GM12891 (cell line): ENCODE measurements at regions not wholly inside any gene's neighbourhood (a gene's known extent, or its start where the extent isn't known, plus 50 kb on each side); places are given as distances from the start of the nearest gene placed in this dataset.

ENCODE experiments used
- DNase-seq: peaks from one replicate; pipeline ENCODE4 v3.0.0; 2011; ENCODE audit warnings: low spot score; ENCODE audit not compliant: insufficient read length
- FAIRE-seq: peaks from 2 replicates; lab custom pipeline; 2011; peaks lifted over from hg19 to GRCh38; lab: Jason Lieb, UNC
- PAX5 ChIP-seq: IDR thresholded peaks from 2 replicates; pipeline ENCODE4 v1.6.1; 2011; ENCODE audit warnings: low read length, moderate library complexity, mild to moderate bottlenecking; ENCODE audit not compliant: insufficient read depth, severe bottlenecking
- POLR2A ChIP-seq: IDR thresholded peaks from 2 replicates; pipeline ENCODE4 v1.6.1; 2011; ENCODE audit warnings: low read depth, low read length, control low read depth
- POLR2AphosphoS5 ChIP-seq: IDR thresholded peaks from 2 replicates; pipeline ENCODE4 v1.6.1; 2011; ENCODE audit warnings: low read depth, low read length, control low read depth
- POU2F2 ChIP-seq: IDR thresholded peaks from 2 replicates; pipeline ENCODE4 v1.6.1; 2011; ENCODE audit warnings: low read depth, mild to moderate bottlenecking, control low read depth, low read length, moderate library complexity
- SPI1 ChIP-seq: IDR thresholded peaks from 2 replicates; pipeline ENCODE4 v1.6.1; 2011; ENCODE audit warnings: low read depth, low read length, control low read depth
- TAF1 ChIP-seq: IDR thresholded peaks from 2 replicates; pipeline ENCODE4 v1.6.1; 2011; ENCODE audit warnings: low read depth, low read length, control low read depth

- FAIRE-seq (no peak), DNase-seq (no peak)
- no peak for TF ChIP-seq PAX5
- TF ChIP-seq POLR2A, result no peak
- no peak for TF ChIP-seq TAF1
- TF ChIP-seq POU2F2, result no peak
- TF ChIP-seq SPI1, result no peak
- no peak for TF ChIP-seq POLR2AphosphoS5
Observed at GRCh38 chr5:2522372-2522771, 229.1 kb downstream of the IRX2 start.

GRCh38 chr5:2519153-2519552 lies 232.3 kb downstream of the IRX2 start:
- DNase-seq (no peak), FAIRE-seq (no peak)
- TF ChIP-seq POLR2A (no peak), POU2F2 (no peak), POLR2AphosphoS5 (no peak), TAF1 (no peak), SPI1 (no peak), PAX5 (no peak)

GRCh38 chr5:2517451-2517850 lies 234.0 kb downstream of the IRX2 start:
- DNase-seq (no peak), FAIRE-seq (no peak)
- no peak for TF ChIP-seq POLR2AphosphoS5
- no peak for TF ChIP-seq POU2F2
- TF ChIP-seq POLR2A, result no peak
- TF ChIP-seq TAF1, result no peak
- no peak for TF ChIP-seq SPI1
- TF ChIP-seq PAX5, result no peak

GRCh38 chr5:2515180-2515764 lies 236.2 kb downstream of the IRX2 start:
- FAIRE-seq, result no peak
- no peak for TF ChIP-seq POLR2A
- no peak for TF ChIP-seq SPI1
- no peak for TF ChIP-seq POU2F2
- TF ChIP-seq PAX5, result no peak
- no peak for TF ChIP-seq TAF1
- no peak for DNase-seq

DNA sequence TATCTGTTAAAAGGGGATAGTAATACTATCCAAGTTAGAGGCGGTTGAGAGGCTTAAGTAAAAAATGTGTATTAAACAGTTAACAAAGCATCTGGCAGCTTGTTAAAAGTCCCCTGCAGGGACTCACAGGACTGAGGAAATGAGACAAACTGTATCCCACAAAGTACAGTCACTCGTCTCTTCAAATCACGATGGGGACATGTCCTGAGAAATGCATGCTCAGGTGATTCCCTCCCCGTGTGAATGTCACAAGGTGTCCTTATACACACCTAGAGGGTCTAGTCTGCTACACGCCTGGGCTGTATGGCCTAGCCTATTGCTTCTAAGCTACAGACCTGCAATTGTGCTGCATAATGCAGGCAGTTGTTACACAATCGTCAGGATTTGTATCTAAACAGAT lies 237.0 kb downstream of the IRX2 start:
- DNase-seq (no peak), FAIRE-seq (no peak)
- TF ChIP-seq POLR2A (no peak), POLR2AphosphoS5 (no peak), POU2F2 (no peak), PAX5 (no peak), TAF1 (no peak), SPI1 (no peak)

DNA sequence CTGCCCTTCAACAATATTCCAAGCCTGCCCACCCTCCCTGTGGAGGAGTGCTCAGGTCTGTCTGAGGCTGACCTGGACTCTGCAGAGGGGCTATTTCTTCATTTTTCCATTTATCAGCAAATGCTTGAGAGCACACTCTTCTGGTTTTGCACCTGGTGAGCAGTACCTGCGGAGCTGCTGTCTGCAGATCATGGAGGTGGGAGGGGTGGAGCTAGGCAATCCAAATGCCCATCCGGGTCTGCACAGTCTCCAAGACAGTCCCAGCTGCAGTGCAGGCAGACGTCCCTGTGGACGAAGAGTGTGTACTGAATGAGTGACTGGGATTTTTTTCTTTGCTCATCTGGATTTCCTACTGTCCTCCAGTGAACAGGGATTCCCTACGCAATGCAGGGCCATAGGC lies 239.8 kb downstream of the IRX2 start:
- TF ChIP-seq POU2F2, result no peak
- no peak for TF ChIP-seq PAX5
- TF ChIP-seq SPI1, result no peak
- TF ChIP-seq POLR2AphosphoS5, result no peak
- TF ChIP-seq POLR2A, result no peak
- no peak for TF ChIP-seq TAF1
- no peak for FAIRE-seq
- no peak for DNase-seq

- DNase-seq (no peak), FAIRE-seq (no peak)
- TF ChIP-seq PAX5 (no peak), TAF1 (no peak), POLR2A (no peak), POU2F2 (no peak), POLR2AphosphoS5 (no peak), SPI1 (no peak)
Observed at GRCh38 chr5:2511126-2511525, 240.4 kb downstream of the IRX2 start.

- DNase-seq (no peak), FAIRE-seq (no peak)
- TF ChIP-seq POU2F2, result no peak
- no peak for TF ChIP-seq TAF1
- no peak for TF ChIP-seq PAX5
- TF ChIP-seq SPI1, result no peak
- no peak for TF ChIP-seq POLR2A
- TF ChIP-seq POLR2AphosphoS5, result no peak
Observed at GRCh38 chr5:2509527-2509926, 241.9 kb downstream of the IRX2 start.

DNA sequence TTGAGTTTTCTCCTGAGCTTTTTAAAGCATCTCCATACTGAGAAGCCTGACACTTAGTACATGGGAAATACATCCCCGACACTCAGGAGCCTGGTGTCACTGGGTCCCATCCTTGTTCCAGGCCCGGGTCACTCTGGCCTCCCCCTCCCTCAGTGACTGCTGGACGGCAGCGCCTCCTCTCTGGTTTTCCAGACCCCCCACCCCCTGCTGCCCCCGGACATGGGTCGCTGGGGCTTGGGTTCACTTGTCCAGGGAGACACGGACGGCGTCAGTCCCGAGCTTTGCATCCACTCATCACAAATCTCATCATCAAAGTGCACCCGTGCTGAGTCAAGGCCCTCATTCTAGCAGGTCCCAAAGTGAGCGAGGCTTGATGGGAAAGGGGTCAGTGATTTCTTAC lies 243.0 kb downstream of the IRX2 start:
- no peak for FAIRE-seq
- TF ChIP-seq POU2F2, result no peak
- no peak for TF ChIP-seq TAF1
- no peak for TF ChIP-seq PAX5
- no peak for TF ChIP-seq POLR2AphosphoS5
- no peak for TF ChIP-seq POLR2A
- no peak for TF ChIP-seq SPI1
- DNase-seq, result no peak

DNA sequence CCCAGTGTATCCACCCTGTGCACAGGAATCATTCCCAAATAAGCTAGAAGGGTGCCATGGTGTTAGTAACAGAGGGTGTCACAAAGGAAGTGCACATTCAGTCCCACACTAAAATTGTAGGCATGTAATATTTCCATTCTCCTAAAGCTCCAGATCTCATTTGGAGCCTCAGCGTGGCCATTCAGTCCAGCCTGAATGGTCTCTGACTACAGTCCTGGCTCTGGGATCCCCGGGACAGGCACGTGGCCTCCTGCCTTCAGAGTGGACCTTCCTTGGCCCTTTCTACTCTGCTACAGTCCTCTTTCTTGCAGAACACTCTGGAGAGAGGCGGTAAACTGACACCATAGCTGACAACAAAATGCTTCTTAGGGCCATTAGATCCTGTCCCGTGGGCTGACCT lies 243.9 kb downstream of the IRX2 start:
- DNase-seq (no peak), FAIRE-seq (no peak)
- no peak for TF ChIP-seq POLR2A
- no peak for TF ChIP-seq PAX5
- TF ChIP-seq POU2F2, result no peak
- no peak for TF ChIP-seq POLR2AphosphoS5
- no peak for TF ChIP-seq SPI1
- TF ChIP-seq TAF1, result no peak

DNA sequence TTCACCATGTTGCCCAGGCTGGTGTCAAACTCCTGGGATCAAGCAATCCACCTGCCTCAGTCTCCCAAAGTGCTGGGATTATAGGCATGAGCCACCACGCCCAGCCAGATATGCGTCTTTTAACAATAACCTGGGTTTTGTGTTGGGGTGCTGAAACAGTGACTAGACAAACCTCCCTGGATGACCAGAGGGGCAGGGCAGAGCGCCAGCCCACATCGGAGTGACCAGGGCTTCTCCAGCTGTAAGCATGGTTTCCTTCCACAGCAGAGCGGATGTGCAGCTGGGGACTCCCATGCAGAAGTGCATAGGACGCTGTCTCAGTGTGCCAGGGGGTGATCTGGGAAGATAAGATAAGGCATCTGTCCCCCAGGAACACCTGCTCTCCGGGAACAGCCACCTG lies 244.9 kb downstream of the IRX2 start:
- DNase-seq, result no peak
- no peak for TF ChIP-seq POLR2A
- TF ChIP-seq POLR2AphosphoS5, result no peak
- no peak for TF ChIP-seq PAX5
- no peak for TF ChIP-seq TAF1
- TF ChIP-seq POU2F2, result no peak
- no peak for TF ChIP-seq SPI1
- no peak for FAIRE-seq
